AG04449 (cell line): ENCODE measurements at regions not wholly inside any gene's neighbourhood (a gene's known extent, or its start where the extent isn't known, plus 50 kb on each side); places are given as distances from the start of the nearest gene placed in this dataset.

Experiments
- CTCF ChIA-PET: fragments of 350-600 bp; formaldehyde crosslinking; extraction: SDS; loops from one replicate; lab custom pipeline; 2021; ENCODE audit warnings: antibody characterized with exemption; lab: Yijun Ruan, JAX
- POLR2A ChIA-PET: fragments of 400-600, 350-600 bp; formaldehyde crosslinking; extraction: SDS; loops from one replicate; lab custom pipeline; 2020; ENCODE audit warnings: antibody characterized with exemption, inconsistent platforms; lab: Yijun Ruan, JAX
- DNase-seq: peaks from one replicate; pipeline ENCODE4 v3.0.0-alpha.2; 2010; ENCODE audit warnings: low read depth, low spot score
- H3K4me3 ChIP-seq: 2 replicates; pipeline ENCODE4 v1.5.1; 2011; ENCODE audit warnings: low read depth, mild to moderate bottlenecking, control low read depth, low read length
- CTCF ChIP-seq: IDR thresholded peaks from one replicate; pipeline ENCODE4 v1.5.1; 2011; ENCODE audit warnings: mild to moderate bottlenecking, moderate library complexity, low read length, control low read depth, inconsistent platforms; ENCODE audit not compliant: insufficient read depth; ENCODE audit errors: missing control alignments

DNA sequence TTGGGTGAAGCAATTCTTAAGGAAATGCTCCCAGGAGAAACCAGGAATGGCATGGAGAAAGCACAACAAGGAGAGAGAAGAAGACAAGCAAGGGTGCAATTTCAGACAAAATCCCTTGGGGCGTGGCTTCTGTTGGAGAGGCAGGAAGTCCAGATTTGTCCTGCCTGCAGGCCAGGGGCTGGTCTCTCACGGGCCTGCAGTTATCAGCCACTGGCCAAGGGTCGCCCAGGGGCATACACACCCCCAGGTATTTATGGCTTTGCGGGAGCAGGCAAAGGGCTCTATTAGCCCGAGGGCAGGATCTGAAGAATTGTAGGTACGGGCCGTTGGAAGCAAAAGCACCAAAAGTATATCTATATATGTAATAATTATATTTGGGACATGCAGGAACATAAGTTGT, 87.7 kb downstream of the IYD start:
- ChIA-PET POLR2A (no interaction called here), CTCF (no interaction called here)
- H3K4me3 ChIP-seq = no peak overlapping the region
- no peak for TF ChIP-seq CTCF
- no peak for DNase-seq

DNA sequence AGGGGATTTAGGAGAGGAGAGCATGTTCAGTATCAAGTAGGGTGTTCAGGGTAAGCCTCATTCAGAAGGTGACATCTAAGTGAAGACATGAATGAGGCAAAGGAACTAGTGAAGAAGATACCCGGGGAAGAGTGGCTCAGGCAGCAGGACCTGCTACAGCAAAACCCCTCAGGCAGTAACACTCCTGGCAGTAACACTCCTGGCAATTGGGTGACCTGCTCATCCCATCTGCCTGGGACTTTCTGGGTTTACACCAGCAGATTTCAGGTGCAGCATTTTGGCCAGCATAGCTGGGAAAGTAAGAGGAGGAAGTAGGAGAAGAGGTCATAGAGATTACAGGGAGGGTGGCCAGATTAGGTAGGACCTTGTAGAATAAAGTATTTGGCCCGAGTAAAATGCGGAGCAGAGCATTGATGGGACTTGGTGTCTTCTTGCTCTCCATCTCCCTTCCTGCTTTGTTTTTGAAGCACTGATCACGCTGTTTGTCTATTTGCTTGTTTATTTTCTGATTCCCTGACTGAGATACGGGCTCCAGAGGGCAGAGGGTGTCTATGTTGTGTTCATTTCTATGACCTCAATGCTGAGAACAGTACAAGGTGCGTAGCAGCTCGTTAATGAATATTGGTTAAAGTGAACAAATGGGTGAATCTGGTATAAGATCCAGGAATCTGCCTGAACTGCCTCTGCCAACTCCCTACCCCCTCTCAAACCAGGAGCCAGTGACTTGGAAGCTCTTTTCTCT, 88.3 kb downstream of the IYD start:
- H3K4me3 ChIP-seq = no peak overlapping the region
- CTCF ChIA-PET = no interaction called here
- no peak for TF ChIP-seq CTCF
- POLR2A ChIA-PET = no interaction called here
- DNase-seq = no peak

DNA sequence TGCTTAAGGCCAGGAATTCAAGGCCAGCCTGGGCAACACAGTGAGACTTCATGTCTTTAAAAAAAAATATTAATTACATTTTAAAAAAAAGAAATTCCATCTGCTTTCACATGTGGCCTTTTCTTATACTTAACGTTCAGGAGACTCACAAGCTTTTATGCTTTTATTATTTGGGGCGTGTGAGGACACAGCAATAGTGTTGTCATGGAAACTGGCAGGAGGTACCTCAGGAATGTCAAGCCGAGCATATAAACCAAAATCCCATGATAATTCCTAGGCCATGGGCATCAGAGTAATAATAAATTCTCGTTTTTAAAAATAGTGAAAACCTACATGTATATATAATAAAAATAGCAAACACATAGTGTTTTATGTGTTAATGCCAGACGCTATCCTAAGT, 89.8 kb downstream of the IYD start:
- ChIA-PET POLR2A (no interaction called here), CTCF (no interaction called here)
- TF ChIP-seq CTCF = no peak
- no peak for DNase-seq
- H3K4me3 ChIP-seq = no peak overlapping the region

- ChIA-PET CTCF (no interaction called here), POLR2A (no interaction called here)
- no peak for DNase-seq
- no peak overlapping the region for H3K4me3 ChIP-seq
- TF ChIP-seq CTCF = no peak
Observed at GRCh38 chr6:150463852-150464251, 95.0 kb downstream of the IYD start.

DNA sequence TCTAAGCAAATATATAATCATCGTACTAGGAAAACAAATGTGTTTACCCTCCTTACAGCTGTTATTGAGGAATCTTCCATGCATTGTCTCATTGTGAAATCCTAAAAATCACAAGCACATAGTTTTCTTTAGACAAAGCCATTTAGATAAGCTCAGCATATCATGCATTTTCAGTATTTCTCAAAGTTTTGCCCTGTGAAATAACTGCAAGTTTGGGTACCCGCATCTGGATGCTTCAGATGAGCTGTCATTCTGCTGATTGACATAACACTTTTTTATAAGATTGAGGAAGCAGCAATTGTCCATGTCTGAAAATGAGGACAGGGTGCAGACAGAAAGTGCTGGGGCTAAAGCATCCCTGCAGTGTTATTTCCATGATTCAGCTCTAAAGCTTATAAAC, 96.2 kb downstream of the IYD start:
- H3K4me3 ChIP-seq = no peak overlapping the region
- ChIA-PET POLR2A (interaction anchor here (0.7 kb wide), 1 partner anchor 9 kb away, joined by 4 read pairs; no protein-coding TSS in a partner anchor), CTCF (interaction anchor here (1.6 kb wide), 1 partner anchor 46 kb away, joined by 5 read pairs; no protein-coding TSS in a partner anchor)
- TF ChIP-seq CTCF = no peak
- no peak for DNase-seq

DNA sequence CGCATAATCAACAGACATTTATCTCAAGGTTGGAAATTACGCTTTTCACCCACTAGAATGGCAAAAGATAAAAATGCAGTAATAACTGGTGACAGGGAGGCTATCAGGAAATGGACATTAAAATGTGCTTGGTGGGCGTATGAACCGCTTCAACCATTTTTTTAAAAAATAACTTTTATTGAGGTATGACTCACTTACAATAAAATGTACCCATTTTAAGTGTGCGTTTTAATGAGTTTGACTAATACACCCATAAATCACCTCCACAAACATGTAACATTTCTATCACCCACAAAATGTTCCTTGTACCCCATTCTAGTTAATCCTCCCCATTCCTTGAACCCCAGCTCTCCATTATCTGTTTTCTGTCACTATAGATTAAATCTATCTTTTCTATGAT, 96.8 kb downstream of the IYD start:
- no peak for TF ChIP-seq CTCF
- no peak overlapping the region for H3K4me3 ChIP-seq
- ChIA-PET POLR2A (no interaction called here), CTCF (interaction anchor here (1.6 kb wide), 1 partner anchor 47 kb away, joined by 5 read pairs; no protein-coding TSS in a partner anchor)
- no peak for DNase-seq
